Prostate gland (tissue), 2 donors: ENCODE measurements at regions not wholly inside any gene's neighbourhood (a gene's known extent, or its start where the extent isn't known, plus 50 kb on each side); places are given as distances from the start of the nearest gene placed in this dataset.

Experiments used
- CTCF ChIP-seq, 4 experiments: fragments of 200-600 bp in 2 of 4; fragments of 450-650 bp in 2 of 4; sonication (generic) in 2 of 4; IDR thresholded peaks; 1 replicate in 3 of 4; 2 replicates in 1 of 4; pipeline ENCODE4 v1.5.1; 2016 to 2019; ENCODE audit warnings: antibody characterized with exemption in 4 of 4, mild to moderate bottlenecking in 2 of 4, moderate library complexity in 2 of 4
- POLR2A ChIP-seq: fragments of 450-650 bp; IDR thresholded peaks from one replicate; pipeline ENCODE4 v1.6.1; 2016; ENCODE audit warnings: antibody characterized with exemption, mild to moderate bottlenecking

DNA sequence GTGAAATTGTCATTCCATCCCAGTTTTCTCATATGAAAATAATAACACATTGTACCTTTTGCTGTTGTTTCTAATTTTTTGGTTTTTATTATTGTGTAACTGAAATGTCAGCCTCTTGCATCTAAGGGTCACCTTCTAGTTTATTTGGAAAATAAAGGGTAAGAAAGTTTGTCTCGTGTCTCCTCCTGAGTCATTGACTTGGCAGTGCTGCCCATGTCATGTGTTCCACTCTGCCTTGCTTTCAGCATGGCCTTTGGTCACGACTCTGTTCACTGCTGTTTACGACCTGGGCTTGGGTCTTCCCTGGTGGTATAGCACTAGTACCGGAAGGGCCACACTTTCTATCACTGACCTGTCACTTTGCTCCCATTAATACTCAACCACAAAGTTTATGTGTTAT, 171.4 kb upstream of the RSPO3 start:
- no peak for TF ChIP-seq POLR2A
- TF ChIP-seq CTCF (IDR thresholded peaks at IDR 0.05) = no peak
